RWPE1 (cell line): ENCODE measurements at regions not wholly inside any gene's neighbourhood (a gene's known extent, or its start where the extent isn't known, plus 50 kb on each side); places are given as distances from the start of the nearest gene placed in this dataset.

Experiments
- CTCF ChIA-PET: fragments of 350-600 bp; sonication (Branson Sonifier 250); formaldehyde crosslinking; extraction: SDS; loops from one replicate; lab custom pipeline; 2021; lab: Yijun Ruan, JAX
- POLR2A ChIA-PET: fragments of 400-600 bp; formaldehyde crosslinking; extraction: SDS; loops from one replicate; lab custom pipeline; 2020; ENCODE audit warnings: antibody characterized with exemption; ENCODE audit not compliant: low non-redundant PET; lab: Yijun Ruan, JAX
- DNase-seq: peaks from one replicate; pipeline ENCODE4 v3.0.0; 2012; ENCODE audit warnings: low spot score
- H3K27ac ChIP-seq: fragments of 450-650 bp; 2 replicates; pipeline ENCODE4 v1.5.1; 2017
- CTCF ChIP-seq: fragments of 450-650 bp; conservative IDR thresholded peaks from 2 replicates; pipeline ENCODE4 v1.5.1; 2017; ENCODE audit warnings: low read depth, mild to moderate bottlenecking

GRCh38 chr6:163720005-163720404 lies 305.5 kb downstream of the QKI start:
- no peak for TF ChIP-seq CTCF
- no peak for DNase-seq
- ChIA-PET POLR2A (no interaction called here), CTCF (no interaction called here)
- H3K27ac ChIP-seq, result no peak overlapping the region

DNA sequence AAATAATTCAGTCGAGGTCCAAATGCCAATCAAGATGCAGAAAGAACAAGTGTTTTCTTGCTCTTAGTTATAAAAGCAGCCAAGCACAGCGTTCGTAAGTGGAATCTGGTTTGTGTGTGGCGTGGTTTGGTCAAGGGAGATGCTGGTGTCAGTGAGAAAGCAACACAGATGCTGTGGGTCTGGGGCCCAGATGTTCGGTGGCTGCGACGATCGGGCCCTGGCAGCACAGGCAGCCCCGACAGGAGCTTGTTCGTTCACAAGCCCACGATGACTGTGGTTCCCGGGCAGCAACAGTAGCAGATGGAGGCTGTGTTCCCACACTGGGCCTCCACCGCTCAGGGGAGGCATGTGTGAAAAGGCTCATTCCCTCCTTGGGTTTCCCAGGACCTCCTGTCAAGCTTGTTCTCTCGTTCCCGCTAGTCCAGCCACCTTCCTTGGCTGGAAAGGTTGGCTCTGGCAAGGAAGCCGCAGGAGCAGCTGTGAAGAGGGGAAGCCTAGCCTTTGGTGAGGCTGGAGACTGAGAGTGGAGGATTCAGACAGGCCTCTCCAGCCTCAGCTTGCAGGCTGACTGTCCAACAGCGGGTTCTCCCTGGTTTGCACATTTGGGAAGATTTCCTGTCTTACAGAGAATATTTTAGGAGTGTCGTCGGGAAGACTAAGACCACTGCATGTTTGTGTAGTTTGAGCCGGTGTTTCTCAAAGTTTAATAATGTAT lies 304.7 kb downstream of the QKI start:
- TF ChIP-seq CTCF, result no peak
- H3K27ac ChIP-seq, result no peak overlapping the region
- DNase-seq, result no peak
- CTCF ChIA-PET, result no interaction called here
- POLR2A ChIA-PET, result no interaction called here

- no peak for DNase-seq
- CTCF ChIA-PET, result no interaction called here
- TF ChIP-seq CTCF, result no peak
- POLR2A ChIA-PET, result no interaction called here
- H3K27ac ChIP-seq, result no peak overlapping the region
Observed at GRCh38 chr6:163718537-163718936, 304.0 kb downstream of the QKI start.

GRCh38 chr6:163717106-163717764 lies 302.7 kb downstream of the QKI start:
- ChIA-PET POLR2A (no interaction called here), CTCF (no interaction called here)
- no peak overlapping the region for H3K27ac ChIP-seq
- TF ChIP-seq CTCF, result no peak
- DNase-seq, result no peak

DNA sequence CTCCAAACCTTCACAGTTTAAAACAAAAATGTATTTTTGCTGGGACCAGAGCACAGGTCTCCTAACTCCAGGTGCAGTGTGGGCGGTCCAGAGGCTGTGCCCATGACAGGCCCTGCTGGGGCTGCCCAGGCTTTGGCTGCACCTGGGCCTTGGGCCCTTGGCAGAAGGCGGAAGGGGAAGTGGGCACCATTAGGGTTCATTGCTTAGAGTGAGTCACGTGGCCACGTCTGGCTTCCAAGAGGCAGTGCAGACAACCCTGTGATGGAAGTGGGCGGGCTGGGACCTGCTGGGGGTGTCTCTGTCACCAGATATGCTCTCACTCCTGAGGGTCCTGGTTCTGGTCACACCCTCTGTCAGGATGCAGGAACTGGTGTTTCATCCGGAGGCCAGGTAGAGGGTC lies 302.2 kb downstream of the QKI start:
- TF ChIP-seq CTCF, result no peak
- ChIA-PET POLR2A (no interaction called here), CTCF (no interaction called here)
- no peak overlapping the region for H3K27ac ChIP-seq
- DNase-seq, result no peak

DNA sequence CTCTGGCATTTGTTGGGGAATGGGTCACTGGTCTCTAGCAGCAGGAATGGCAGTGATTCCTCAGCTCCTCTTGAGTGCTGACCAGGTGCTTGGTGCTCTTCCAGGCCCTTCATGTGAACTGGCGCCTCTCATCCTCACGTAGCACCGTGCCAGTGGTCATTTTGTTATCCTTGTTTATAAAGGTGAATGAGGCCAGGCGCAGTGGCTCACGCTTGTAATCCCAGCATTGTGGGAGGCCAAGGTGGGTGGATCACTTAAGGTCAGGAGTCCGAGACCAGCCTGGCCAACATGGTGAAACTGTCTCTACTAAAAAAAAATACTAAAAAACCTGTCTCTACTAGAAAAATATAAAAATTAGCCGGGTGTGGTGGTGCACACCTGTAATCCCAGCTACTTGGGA lies 301.3 kb downstream of the QKI start:
- no peak for DNase-seq
- no peak for TF ChIP-seq CTCF
- POLR2A ChIA-PET, result no interaction called here
- H3K27ac ChIP-seq, result no peak overlapping the region
- CTCF ChIA-PET, result no interaction called here
